GM21360 (cell line): ENCODE measurements at regions not wholly inside any gene's neighbourhood (a gene's known extent, or its start where the extent isn't known, plus 50 kb on each side); places are given as distances from the start of the nearest gene placed in this dataset.
A peak's percentile ranks its signal among the peaks of the same experiment; 100 is the strongest.

Experiments used
- ATAC-seq: cut with Tn5 transposase; IDR thresholded peaks from one replicate; pipeline ENCODE4 v1.9.1; 2021; ENCODE audit warnings: mild to moderate bottlenecking, moderate library complexity; ENCODE audit not compliant: unreplicated experiment

GRCh38 chr3:72698154-72698917 is 149.9 kb downstream of the SHQ1 start:
- ATAC-seq = no peak

GRCh38 chr3:72697717-72698116 is 150.5 kb downstream of the SHQ1 start:
- no peak for ATAC-seq

- ATAC-seq = no peak
These were observed 151.4 kb downstream of the SHQ1 start for GRCh38 chr3:72696815-72697214.

GRCh38 chr3:72694398-72694797 is 153.8 kb downstream of the SHQ1 start:
- no peak for ATAC-seq

- ATAC-seq = no peak
These were observed 155.3 kb downstream of the SHQ1 start for GRCh38 chr3:72692990-72693389.

GRCh38 chr3:72690629-72691028 is 157.6 kb downstream of the SHQ1 start:
- ATAC-seq = no peak

GRCh38 chr3:72682936-72683452 is 165.3 kb downstream of the SHQ1 start:
- peak; percentile 60 for ATAC-seq

GRCh38 chr3:72681598-72681997 is 166.6 kb downstream of the SHQ1 start:
- no peak for ATAC-seq

GRCh38 chr3:72680766-72681165 is 167.5 kb downstream of the SHQ1 start:
- no peak for ATAC-seq

- ATAC-seq = no peak
These were observed 168.6 kb downstream of the SHQ1 start for GRCh38 chr3:72679540-72680198.

GRCh38 chr3:72678867-72679266 is 169.4 kb downstream of the SHQ1 start:
- no peak for ATAC-seq

- ATAC-seq = no peak
These were observed 169.9 kb downstream of the SHQ1 start for GRCh38 chr3:72678380-72678779.

GRCh38 chr3:72675243-72675642 is 173.0 kb downstream of the SHQ1 start:
- ATAC-seq = no peak

GRCh38 chr3:72673011-72673771 is 175.1 kb downstream of the SHQ1 start:
- no peak for ATAC-seq

GRCh38 chr3:72669224-72669623 is 179.0 kb downstream of the SHQ1 start:
- ATAC-seq = no peak

GRCh38 chr3:72666447-72666755 is 181.8 kb downstream of the SHQ1 start:
- ATAC-seq = no peak

GRCh38 chr3:72665701-72666446 is 182.4 kb downstream of the SHQ1 start:
- no peak for ATAC-seq

- ATAC-seq = no peak
These were observed 183.1 kb downstream of the SHQ1 start for GRCh38 chr3:72665103-72665502.

- ATAC-seq = no peak
These were observed 183.9 kb downstream of the SHQ1 start for GRCh38 chr3:72664184-72664975.

- no peak for ATAC-seq
These were observed 184.8 kb downstream of the SHQ1 start for GRCh38 chr3:72663429-72663828.
